GM19328 (cell line): ENCODE measurements at regions not wholly inside any gene's neighbourhood (a gene's known extent, or its start where the extent isn't known, plus 50 kb on each side); places are given as distances from the start of the nearest gene placed in this dataset.

Source experiments
- ATAC-seq: cut with Tn5 transposase; IDR thresholded peaks from one replicate; pipeline ENCODE4 v1.9.1; 2021; ENCODE audit warnings: mild to moderate bottlenecking, moderate library complexity; ENCODE audit not compliant: unreplicated experiment

DNA sequence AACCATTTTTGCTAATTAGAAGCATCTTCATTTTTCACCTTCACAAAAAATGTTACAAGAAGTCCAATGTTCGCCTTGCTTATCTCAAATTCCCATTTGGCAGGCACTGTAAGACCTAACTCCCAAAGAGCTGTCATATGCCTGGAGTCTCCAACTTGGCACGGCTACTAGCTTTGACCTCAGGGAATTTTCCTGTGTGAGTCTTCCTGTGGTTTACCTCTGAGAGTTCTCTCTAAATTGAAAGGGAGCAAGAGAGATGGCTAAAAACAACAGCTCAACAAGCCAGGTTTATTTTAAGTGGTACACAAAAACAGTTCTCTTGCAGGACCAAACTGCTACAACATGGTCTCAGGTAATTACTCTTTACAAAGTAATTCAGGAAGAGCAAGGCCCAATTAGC, 756.0 kb upstream of the ADGRL2 start:
- no peak for ATAC-seq

DNA sequence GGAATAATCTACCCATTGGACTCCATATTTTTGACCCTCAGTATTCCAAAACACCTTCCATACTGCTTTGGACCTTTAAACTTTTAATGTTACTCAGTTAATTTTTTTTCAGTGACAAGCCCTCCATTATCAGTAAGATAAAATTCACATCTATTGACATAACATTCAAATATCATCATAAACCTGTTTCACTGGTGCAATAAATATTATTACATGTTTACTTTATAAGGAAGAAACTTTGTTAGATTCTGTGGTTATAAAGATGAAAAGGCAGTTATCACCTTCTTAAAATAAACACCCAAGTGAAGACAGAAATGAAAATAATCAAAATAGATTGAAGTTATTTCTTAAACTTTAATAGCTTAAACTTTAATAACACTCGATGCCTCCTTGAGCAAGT, 758.5 kb upstream of the ADGRL2 start:
- ATAC-seq, result no peak

DNA sequence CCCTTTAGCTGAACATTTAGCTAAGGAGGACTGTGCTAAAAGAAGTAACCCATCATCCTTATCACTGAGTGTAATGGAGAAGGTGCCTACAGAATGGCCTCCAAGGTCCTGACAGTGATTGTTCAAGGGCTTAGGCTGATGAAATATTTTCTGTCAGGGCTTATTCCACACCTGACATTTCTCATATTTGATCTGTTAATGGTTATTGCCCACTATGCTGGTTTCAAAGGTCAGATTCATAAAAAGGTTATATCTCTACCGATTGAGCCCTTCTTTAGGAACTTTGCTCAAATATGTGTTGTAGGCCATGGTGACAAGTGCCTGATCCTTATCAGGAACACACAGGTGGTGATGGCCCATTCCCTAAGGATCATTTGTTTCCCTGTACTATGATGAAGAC, 766.4 kb upstream of the ADGRL2 start:
- ATAC-seq, result no peak

- ATAC-seq, result no peak
Observed at GRCh38 chr1:81032973-81033425, 767.7 kb upstream of the ADGRL2 start.

DNA sequence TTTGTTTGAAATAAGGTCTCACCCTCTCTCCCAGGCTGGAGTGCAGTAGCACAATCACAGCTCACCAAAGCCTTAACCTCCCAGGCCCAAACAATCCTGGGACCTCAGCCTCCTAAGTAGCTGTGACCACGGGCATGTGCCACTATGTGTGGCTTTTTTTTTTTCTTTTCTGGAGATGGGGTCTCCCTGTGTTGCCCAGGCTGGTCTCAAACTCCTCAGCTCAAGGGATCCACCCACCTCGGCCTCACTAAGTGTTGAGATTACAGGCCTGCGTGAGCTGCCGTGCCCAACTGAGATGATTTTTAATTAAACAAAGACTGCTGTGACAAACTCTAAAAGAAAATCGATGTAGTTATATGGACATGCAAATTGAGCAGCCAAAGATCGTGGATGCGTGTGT, 768.4 kb upstream of the ADGRL2 start:
- ATAC-seq, result no peak

DNA sequence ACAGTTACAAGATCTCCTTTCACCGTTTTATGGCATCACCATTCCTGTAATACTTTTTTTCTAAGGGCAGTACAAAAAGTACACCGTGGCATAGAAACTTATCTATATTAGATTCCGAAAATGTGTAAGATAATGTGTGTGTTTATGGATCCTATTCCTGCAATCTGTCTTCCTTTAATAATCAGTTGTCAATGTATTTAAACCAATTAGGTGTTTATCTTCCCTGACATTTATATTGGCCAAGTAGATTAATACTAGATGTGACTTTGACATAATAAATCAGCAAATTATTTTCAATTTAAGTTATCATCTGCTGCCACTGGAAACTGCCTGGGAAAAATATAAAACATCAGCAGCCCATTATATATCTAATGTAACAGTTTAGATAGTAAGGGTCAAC, 770.3 kb upstream of the ADGRL2 start:
- no peak for ATAC-seq

GRCh38 chr1:81029266-81029665, 771.5 kb upstream of the ADGRL2 start:
- no peak for ATAC-seq

- ATAC-seq, result no peak
Observed at GRCh38 chr1:81023187-81023724, 777.5 kb upstream of the ADGRL2 start.

GRCh38 chr1:81021134-81021533, 779.6 kb upstream of the ADGRL2 start:
- no peak for ATAC-seq

DNA sequence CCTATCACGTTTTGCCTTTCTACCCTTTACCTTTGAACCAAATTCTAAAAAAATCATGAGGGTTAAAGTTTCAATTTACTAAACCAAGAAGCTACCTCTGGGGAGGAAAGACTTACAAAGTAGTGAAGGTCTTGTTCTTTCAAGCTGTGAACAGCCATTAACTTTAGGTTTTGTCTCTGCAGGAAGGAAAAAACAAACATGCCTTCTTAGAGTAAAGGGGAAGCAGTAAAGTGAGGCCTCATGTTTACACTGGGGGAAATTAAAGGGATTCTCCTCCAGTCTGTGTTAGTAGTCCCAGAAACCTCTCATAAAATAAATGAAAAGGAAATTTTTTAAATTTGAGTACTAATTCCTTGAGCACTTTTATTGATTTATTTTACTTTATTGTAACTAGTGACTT, 780.2 kb upstream of the ADGRL2 start:
- ATAC-seq, result no peak

DNA sequence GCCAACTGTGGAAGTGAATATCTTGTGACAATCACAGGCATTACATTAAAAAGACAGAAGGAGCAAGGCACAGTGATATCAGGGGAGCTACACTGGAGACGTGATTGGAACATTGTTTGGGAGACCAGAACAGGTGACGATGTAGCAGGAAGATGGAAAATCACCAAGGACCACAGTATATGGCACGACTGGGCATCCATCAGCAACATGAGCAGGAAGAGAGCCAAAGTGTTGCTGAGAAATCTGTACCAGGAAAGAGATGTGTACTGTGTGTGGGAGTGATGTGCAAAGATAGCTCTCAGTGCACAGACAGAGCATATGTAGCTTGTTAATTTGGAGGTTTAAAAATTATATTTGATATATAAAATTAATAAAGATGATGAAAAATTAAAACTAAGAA, 790.6 kb upstream of the ADGRL2 start:
- no peak for ATAC-seq

- no peak for ATAC-seq
Observed at GRCh38 chr1:81008293-81008692, 792.4 kb upstream of the ADGRL2 start.

GRCh38 chr1:81007024-81007423, 793.7 kb upstream of the ADGRL2 start:
- ATAC-seq, result no peak

- no peak for ATAC-seq
Observed at GRCh38 chr1:81006502-81006901, 794.2 kb upstream of the ADGRL2 start.

DNA sequence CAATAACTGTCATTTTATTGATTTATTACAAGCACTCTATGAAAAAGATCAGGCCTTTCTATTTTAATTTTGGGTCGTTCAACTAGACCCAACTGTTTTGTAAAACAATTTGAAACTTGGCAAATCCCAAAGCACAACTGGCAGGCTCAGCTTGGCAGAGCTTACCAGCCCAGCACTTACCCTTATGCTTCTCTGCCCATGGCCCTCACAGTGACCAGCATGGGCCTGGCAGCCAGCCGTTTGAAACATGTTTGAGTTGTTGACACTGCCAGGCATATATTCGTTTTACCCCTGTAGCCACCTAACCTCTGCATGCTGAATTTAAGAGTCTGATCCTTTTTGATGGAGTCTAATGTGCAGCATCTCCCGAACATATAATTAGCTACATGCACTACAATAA, 796.7 kb upstream of the ADGRL2 start:
- ATAC-seq, result no peak

GRCh38 chr1:80994934-80995333, 805.8 kb upstream of the ADGRL2 start:
- no peak for ATAC-seq

DNA sequence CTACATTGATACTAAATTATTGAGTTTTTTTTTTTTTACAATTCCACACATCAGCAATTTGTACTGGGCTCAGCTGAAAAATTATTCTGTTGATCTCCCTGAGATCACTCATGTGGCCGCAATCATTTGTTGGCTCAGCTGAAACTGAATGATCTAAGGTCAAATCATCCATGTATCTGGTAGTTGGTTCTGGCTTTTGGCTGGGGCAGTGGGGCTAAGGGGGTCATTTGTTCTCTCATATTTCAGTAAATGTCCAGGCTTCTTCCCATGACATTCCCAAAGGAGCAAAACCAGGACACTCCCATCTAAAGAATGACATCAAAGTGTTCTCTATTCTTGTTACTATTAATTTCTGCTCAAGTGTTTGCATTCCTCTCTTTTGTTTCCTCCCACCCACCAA, 806.7 kb upstream of the ADGRL2 start:
- ATAC-seq, result no peak

- no peak for ATAC-seq
Observed at GRCh38 chr1:80993154-80993980, 807.4 kb upstream of the ADGRL2 start.

GRCh38 chr1:80989455-80989854, 811.3 kb upstream of the ADGRL2 start:
- no peak for ATAC-seq

- no peak for ATAC-seq
Observed at GRCh38 chr1:80988926-80989325, 811.8 kb upstream of the ADGRL2 start.

DNA sequence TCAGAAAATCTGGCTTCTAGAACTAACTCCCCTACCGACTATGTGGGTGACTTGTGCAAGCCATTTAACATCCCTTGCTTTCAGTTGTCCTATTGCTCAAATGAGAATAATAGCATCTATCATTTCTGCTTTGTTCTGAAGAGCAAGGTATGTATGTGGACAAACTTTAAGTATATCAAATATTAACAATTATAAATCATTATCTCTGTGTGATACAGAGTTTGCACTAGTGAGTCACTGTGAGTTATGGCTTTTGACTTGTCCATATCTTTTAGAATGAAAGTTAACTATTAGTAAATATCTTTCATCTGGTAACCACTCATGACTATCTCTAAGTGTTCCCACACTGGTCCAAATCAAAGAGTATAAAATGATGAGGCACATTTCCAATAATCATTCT, 812.9 kb upstream of the ADGRL2 start:
- no peak for ATAC-seq

DNA sequence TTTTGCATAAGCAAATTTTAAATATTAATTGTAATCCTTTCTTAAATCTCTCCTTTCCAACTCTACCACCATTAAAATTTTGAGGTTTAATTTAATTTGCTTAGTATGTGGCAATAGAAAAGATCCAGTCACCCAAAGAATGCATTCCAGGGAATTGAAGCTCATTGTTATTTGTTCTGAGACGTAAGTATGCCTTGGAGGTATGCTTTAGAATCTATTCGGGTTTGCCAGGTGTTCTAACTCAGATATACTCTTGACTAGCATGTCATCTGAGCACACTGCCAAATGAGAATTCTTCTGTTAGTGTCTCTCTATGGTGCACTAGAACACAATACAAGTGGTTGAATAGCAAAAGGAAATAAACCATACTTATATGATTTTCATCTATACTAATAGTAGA, 813.6 kb upstream of the ADGRL2 start:
- no peak for ATAC-seq

DNA sequence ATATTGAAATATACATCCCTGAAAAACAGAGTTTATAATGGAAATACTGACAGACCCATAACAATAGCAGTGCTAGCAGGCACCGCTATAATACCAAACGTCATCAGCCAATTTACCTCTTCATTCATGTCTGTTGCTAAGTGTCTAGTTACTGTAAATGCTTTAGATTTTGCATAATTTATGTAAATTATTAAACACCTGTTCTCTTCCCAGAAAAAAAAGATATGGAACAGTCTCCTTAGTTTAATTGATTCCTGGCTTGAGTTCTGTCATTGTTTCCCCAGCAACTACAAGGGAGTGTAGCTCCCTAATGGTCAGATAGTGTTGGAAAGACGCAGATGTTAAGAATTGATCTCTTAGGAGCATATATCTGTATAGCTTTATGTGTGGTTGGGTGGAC, 817.9 kb upstream of the ADGRL2 start:
- no peak for ATAC-seq
